GM15510 (cell line): ENCODE measurements at regions not wholly inside any gene's neighbourhood (a gene's known extent, or its start where the extent isn't known, plus 50 kb on each side); places are given as distances from the start of the nearest gene placed in this dataset.

Experiments
- POLR2A ChIP-seq: IDR thresholded peaks from 3 replicates; pipeline ENCODE4 v1.6.1; 2011; ENCODE audit warnings: borderline replicate concordance; ENCODE audit not compliant: insufficient read length; ENCODE audit errors: extremely low read depth

- TF ChIP-seq POLR2A, result no peak
Observed at GRCh38 chr13:33626407-33626806, 191.5 kb upstream of the RFC3 start.

DNA sequence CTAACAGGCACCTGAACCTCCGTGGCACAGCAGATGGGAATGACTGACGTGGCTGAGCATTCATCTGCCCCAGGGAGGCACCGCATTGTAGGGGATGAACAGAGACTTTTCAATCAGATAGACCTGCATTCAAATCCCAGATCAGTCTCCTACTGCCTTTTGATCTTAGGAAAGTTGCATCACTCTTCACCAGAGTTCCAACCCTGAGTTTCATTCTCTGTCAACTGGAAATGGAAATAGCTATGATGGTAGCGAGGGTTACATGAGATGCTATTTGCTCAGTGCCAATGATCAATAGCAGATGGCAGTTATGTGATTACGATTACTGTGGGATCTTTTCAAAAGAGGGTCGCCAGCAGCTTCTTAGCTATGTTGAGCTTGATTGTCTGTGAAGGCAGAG lies 189.3 kb upstream of the RFC3 start:
- TF ChIP-seq POLR2A, result no peak

- TF ChIP-seq POLR2A, result no peak
Observed at GRCh38 chr13:33629605-33630360, 188.2 kb upstream of the RFC3 start.

DNA sequence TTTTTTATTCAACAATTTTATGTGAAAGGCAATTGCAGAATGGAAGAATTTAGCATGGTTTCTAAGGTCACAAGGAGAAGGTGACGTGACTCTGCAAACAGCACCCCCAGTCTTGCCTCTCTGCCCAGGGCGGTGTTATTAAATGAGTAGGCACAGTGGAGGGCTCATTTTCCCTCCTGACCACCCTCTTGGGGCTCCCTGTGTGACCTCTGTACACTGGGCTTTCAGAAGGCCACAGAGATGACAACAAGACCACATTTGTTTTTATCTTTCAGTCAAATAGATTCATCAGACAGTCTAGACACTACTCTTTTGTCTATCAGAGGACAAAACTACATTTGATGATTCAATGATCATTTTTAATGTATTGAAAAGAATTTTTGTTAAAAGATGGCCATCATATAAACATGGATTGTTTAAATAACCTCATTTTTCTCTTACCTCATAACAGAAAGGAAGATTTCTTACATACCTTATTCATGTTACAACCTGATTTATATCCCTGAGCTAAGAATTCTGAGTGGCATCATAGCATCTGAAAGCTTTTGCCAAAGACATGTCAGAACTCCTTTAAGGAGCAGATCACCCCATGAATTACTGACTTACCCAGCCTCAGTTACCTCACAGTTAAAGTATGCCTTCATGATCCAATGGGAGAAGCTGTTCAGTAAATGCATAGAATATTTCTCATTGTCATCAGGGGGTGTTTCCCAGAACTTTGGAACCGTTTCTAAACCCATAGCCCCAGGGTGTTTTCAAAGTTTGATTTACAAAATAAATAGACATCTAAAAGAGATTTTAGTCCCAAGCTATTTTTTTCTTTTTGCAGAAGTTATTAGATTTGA lies 184.0 kb upstream of the RFC3 start:
- no peak for TF ChIP-seq POLR2A

DNA sequence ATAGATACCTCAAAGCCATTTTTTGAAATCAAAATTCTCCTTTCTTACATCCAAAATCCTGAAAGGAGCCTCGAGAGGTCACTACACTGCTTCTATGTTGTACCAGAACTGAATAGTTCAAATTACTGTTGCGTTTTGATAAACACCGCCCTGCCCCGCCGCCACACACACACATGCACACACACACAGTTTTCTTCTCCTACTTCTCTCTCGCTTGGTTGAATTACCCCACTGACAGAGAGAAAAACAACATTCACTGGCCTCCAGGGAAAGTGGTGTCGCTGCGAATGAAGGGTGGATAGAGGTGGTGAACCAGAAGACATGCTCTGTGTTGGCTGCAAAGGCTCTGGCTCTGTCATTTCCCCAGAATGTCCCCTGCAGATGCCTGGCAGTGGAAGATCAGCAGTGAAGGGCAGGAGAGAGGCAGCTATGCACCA lies 183.4 kb upstream of the RFC3 start:
- no peak for TF ChIP-seq POLR2A

- TF ChIP-seq POLR2A, result no peak
Observed at GRCh38 chr13:33636243-33636642, 181.7 kb upstream of the RFC3 start.

DNA sequence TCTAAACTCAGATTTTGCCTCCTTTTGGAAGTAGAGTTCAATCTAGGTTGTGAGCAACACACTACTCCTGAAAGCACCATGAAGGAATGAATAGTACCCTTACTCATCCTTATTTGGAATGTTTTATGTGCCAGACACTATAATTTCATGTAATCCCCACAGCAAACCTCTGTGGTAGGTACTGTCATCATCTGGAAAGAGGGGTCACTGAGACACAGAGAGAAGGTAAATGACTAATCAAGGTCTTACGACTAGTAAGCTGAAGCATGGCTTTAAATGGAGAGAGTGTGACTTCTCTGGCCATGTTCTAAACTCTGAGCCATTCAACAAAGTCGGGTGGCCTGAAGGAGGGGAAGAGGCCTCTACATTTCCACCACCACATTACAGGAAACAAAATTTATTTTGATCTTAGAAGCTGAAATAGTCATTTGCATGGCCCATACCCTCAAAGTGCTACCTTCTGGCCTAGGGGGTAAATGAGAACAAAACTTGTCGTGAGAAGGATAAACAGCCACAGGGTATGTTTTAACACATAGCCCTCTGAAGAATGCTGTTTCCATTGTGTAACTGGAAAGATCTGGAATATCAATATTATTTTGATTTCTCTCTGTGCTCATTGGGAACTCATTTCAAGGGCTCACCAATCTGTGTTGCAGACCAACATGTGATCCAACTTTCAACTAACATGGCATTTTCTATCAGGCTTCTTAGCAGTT lies 180.8 kb upstream of the RFC3 start:
- no peak for TF ChIP-seq POLR2A

GRCh38 chr13:33637978-33638743 lies 179.8 kb upstream of the RFC3 start:
- TF ChIP-seq POLR2A, result no peak

DNA sequence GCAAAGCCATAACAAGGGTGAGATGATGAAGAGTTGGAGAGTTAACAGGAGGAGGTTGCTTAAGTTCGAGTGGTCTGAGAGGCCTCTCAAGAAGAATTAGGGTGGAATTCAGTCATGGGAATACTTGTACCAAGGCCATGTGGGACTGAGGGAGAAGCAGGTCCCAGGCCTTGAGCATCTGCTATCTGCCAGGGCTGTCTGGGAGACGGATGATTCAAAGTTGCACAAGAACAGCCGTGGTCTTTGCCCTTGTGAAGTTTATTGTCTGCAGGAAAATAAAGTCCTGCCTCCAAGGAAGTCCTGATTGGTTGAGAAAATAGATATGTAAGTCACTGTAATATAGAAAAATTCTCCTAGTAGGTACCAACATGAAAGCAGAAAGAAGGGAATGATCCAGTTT lies 178.8 kb upstream of the RFC3 start:
- TF ChIP-seq POLR2A, result no peak

DNA sequence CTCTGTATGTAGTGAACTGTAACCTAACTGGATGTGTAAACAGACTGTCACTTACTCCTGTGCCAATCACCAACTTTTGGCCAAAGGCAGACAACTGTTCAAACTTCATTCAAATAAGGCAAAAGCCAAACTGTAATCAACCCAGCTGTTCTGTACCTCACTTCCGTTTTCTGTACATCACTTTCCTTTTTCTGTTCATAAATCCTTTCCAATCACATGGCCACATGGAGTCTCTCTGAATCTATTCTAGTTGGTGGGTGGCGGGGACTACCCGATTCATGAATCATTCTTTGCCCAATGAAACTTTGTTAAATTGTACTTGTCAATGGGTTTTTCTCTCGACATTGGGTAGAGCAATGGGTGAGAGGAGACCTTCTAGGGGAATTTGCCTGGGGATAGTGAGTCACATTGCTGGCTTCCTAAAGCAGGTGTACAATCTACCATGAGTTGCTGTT lies 178.3 kb upstream of the RFC3 start:
- TF ChIP-seq POLR2A, result no peak

DNA sequence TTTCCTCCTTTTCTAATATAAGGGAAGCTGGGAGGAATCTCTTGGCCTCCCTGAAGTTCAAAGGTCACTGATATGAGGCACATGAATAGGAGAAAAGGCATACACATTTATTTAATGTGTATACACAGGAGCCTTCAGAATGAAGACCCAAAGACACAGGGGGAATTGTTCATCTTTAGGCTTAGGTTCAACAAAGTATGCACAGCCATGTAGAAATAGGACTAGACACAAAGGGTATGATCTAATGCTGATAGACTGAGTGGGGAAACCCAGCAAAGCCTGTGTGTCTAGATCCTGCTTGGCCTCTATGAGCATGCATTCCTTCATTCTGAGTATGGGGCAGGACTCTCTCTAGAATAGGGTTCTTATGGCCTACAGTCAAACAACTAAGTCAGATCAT lies 177.1 kb upstream of the RFC3 start:
- no peak for TF ChIP-seq POLR2A

DNA sequence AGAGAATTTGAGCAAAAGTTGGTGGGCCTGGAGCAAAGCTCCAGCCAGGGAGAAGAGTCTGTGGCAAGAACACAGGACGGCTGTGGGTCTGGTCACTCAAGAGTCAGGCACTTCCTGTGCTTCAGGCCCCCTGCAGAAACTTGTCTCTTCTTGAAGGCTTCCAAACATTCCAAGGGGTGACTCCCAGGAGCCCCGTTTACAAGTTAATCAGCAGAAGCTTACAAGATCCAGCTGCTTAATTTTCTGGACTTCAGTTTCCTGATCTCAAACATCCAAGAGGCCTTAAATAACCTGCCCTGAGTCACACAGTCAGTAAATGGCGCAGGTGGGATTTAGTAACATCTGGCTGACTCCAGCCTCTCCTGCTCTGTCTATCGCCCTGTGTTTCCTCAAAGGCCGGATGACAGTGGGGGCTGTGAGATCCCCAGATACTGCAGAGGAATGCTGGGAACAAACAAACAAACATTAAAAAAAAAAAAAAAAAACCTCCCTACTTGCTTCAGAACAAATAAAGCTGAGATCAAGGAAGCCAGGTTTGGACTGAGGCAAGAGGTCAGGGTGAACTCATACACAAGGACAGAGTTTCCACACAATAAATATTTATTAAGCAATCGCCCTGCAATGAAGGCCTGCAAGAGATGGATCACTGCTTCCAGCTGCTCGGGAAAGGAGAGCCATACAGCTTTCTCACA lies 175.4 kb upstream of the RFC3 start:
- TF ChIP-seq POLR2A, result no peak

DNA sequence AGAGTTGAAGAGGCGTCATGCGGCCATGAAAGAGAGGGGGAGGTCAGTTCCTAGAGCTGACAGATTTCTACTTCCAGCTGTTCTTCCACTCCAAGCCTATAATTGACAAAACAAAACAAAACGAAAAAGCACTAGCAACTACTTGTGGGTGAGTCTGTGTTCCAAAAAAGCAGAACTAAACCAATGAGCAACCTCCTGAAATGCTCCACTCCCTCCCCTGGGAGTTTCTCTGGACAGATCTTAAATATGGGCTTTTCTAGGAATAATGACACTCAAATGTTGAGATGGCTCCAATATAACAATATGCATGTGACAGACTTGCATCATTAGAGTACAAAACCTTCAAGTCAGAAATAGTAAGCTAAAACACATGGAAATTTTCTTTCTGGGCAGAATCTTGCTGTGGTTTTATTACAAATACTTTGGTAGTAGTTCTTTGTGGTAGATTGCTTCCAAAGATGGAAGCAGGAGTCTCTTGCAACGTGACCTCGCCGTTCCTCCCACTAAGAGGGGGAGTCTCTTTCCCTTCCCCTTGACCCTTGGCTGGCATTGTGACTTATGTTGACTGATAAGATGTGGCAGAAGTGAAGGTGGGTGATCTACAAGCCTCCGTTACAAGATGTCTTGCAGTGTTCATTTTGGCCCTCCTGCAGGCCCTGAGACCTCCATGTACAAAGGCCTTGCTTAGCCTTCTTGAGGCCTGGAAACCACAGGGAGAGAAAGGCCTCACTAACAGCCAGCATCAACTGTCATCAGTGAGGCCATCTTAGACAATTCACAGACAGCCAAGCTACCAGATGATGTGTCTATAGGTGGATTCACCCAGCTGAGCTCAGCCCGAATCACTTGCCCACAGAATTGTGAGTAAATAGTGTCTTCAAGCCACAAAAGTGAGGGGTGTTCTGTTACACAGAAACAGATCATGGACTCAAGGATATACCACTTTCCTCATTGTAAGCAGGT lies 173.1 kb upstream of the RFC3 start:
- TF ChIP-seq POLR2A, result no peak
